ENCODE measurements at regions not wholly inside any gene's neighbourhood (a gene's known extent, or its start where the extent isn't known, plus 50 kb on each side); places are given as distances from the start of the nearest gene placed in this dataset.

DNA sequence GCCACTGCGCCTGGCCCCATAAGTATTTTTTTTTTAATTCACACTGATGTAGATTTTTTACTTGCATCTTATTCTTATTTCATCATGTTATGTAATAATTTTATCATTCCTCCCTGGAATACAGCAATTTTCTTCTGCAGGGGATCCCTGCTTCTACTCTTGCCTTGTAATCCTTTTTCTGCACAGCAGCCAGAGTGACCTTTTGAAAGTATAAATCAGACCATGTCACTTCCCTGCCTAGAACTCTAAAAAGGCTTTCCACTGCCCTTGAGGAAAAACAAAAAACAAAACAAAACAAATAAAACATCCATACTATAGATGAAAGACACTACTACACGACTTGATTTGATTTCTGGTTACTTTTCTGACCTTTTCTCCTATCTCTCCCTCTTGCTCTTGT lies 1334.7 kb downstream of the REEP3 start:
- DNase-seq (ENCODE audit: low spot score): no peak
- TF ChIP-seq, protein P1, sequence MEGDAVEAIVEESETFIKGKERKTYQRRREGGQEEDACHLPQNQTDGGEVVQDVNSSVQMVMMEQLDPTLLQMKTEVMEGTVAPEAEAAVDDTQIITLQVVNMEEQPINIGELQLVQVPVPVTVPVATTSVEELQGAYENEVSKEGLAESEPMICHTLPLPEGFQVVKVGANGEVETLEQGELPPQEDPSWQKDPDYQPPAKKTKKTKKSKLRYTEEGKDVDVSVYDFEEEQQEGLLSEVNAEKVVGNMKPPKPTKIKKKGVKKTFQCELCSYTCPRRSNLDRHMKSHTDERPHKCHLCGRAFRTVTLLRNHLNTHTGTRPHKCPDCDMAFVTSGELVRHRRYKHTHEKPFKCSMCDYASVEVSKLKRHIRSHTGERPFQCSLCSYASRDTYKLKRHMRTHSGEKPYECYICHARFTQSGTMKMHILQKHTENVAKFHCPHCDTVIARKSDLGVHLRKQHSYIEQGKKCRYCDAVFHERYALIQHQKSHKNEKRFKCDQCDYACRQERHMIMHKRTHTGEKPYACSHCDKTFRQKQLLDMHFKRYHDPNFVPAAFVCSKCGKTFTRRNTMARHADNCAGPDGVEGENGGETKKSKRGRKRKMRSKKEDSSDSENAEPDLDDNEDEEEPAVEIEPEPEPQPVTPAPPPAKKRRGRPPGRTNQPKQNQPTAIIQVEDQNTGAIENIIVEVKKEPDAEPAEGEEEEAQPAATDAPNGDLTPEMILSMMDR (IDR thresholded peaks at IDR 0.05; ENCODE audit: borderline replicate concordance, control extremely low read depth, extremely low read depth, insufficient read depth, missing control alignments): no peak

DNA sequence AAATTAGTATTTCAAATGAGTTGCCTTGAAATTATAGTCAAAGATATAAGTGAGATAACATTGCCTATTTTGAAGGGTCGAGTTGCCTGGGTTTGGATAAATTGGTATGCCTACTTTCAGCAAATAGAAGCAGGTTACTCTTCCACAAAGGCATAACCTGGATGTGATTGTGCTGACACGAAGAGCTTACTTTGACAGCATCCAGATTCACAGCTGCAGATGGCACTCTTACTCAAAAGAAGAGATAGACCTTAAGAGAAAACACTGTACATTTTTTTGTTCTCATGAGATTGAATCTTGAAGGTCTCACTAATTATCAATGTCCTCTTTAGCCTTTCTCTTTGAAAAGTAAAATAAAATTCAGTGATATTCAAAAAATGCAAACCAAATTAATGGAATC lies 1338.7 kb downstream of the REEP3 start:
- in situ Hi-C loops (cut with MboI; ENCODE audit: low sequenced_read_pairs, unreplicated experiment): no loop called here
- TF ChIP-seq, protein P1 (IDR thresholded peaks at IDR 0.05; ENCODE audit: borderline replicate concordance, control extremely low read depth, extremely low read depth, insufficient read depth, missing control alignments): no peak
- no peak for DNase-seq (ENCODE audit: low spot score)

More for the DNA sequence above, 1334.7 kb downstream of the REEP3 start:
- in situ Hi-C loops (cut with MboI; ENCODE audit: low sequenced_read_pairs, unreplicated experiment): no loop called here

DNA sequence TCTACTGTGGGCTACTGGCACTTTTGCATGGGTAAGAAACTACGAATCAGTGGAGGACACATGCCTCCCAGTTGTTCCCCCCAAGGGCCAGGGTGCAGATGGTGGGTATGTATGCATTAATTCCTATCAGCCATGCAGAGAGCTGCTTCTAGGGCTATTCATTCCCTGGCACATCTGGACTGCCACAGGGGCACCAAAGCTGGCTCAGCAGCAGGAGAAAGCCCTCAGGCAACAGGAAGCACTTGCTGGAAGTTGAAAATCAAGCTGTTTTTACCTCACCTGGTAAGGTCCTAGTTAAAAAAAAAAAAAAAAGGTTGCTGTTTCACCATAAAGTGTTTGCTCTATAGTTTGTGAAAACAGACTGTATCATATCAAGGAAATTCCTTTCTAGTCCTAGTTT lies 1342.6 kb downstream of the REEP3 start:
- in situ Hi-C loops (cut with MboI; ENCODE audit: low sequenced_read_pairs, unreplicated experiment): no loop called here
- TF ChIP-seq, protein P1 (IDR thresholded peaks at IDR 0.05; ENCODE audit: borderline replicate concordance, control extremely low read depth, extremely low read depth, insufficient read depth, missing control alignments): no peak
- no peak for DNase-seq (ENCODE audit: low spot score)

DNA sequence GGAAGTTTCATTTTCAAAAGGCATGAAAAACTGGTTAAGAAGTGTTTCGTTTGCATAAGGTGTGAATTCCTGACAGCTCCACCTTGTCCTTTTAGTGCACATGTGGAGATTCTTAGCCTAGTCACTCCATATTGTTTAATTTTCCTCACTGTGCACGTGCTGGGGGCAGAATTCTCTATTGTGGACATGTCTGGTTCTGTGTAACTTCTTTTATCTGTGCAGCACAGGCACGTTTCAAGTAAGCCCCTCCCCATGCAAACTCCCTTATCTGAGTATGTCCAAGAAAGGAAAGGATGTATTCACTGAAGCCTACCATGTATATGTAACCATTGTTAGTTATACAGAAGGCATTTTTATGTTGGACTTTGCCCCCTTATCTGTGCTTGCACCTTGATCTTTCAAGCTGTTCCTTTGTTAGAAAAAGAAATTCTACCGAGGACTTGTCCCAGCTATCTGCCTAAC lies 1346.3 kb downstream of the REEP3 start:
- in situ Hi-C loops (cut with MboI; ENCODE audit: low sequenced_read_pairs, unreplicated experiment): no loop called here
- TF ChIP-seq, protein P1 (IDR thresholded peaks at IDR 0.05; ENCODE audit: borderline replicate concordance, control extremely low read depth, extremely low read depth, insufficient read depth, missing control alignments): no peak
- DNase-seq (ENCODE audit: low spot score): no peak

DNA sequence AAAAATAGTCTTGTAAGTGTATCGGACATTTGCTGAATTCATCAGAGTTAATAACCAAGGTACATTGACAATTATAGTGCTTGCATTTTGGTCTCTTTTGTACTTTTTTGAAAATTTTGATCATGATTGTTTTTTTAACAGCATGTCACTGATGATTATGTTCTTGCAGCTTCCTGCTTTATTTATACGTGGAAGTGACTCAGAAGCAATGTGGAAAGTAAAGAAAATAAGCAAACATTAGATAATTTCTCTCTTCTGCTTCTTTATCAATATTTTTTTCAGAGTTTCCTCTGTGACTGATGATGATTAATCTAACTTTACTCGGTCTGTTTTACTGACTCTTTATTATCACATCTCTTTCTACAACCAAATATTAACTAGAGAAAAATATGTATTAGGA lies 1351.9 kb downstream of the REEP3 start:
- TF ChIP-seq, protein P1 (IDR thresholded peaks at IDR 0.05; ENCODE audit: borderline replicate concordance, control extremely low read depth, extremely low read depth, insufficient read depth, missing control alignments): no peak
- in situ Hi-C loops (cut with MboI; ENCODE audit: low sequenced_read_pairs, unreplicated experiment): no loop called here
- no peak for DNase-seq (ENCODE audit: low spot score)

DNA sequence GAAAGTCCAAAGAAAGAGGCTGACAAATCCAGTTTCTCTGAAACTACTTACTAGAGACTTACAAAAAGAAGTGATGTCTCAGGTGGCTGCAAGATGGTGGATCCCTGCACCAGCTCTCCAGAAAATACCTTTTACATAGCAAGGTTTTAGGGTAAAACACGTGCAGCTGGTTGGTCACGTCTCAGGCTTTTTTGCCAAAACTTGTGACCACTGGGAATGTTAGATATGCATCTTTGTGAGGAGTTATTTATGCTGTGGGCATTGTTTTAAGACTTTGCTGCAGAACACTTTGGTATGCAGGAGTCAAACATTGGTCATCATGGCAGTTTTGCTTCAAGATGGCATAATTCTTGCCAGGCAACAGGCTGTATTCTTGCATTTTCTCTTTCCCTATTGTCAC lies 1352.8 kb downstream of the REEP3 start:
- in situ Hi-C loops (cut with MboI; ENCODE audit: low sequenced_read_pairs, unreplicated experiment): no loop called here
- TF ChIP-seq, protein P1 (IDR thresholded peaks at IDR 0.05; ENCODE audit: borderline replicate concordance, control extremely low read depth, extremely low read depth, insufficient read depth, missing control alignments): no peak
- no peak for DNase-seq (ENCODE audit: low spot score)

DNA sequence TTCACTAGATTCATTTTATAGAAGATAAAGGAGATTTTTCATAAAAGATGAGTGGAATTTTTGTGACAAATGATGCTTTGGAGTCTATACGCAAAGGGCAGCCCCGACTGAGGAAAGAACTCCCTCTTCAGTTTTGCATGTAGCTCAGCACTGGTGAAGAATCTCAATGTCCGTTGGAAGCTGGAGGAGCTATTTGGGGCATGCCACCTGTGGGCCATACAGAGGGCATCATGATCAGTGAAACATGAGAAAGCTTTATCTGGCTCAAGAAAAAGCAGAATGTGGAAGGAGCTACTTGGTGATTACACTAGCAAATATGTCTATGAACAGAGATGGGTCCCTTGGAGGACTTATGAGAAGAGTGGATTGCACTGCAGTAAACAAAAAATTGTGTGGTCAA lies 1359.3 kb downstream of the REEP3 start:
- in situ Hi-C loops (cut with MboI; ENCODE audit: low sequenced_read_pairs, unreplicated experiment): no loop called here
- TF ChIP-seq, protein P1 (IDR thresholded peaks at IDR 0.05; ENCODE audit: borderline replicate concordance, control extremely low read depth, extremely low read depth, insufficient read depth, missing control alignments): no peak
- DNase-seq (ENCODE audit: low spot score): no peak

Measured in GM13976 (cell line).